ENCODE measurements at regions not wholly inside any gene's neighbourhood (a gene's known extent, or its start where the extent isn't known, plus 50 kb on each side); places are given as distances from the start of the nearest gene placed in this dataset.

GRCh38 chr11:105401269-105401809, 208.5 kb upstream of the GRIA4 start:
- H3K9me3 Mint-ChIP-seq (ENCODE audit: unreplicated experiment), result no peaks in the 10 kb centered on the region
- H3K4me3 Mint-ChIP-seq (ENCODE audit: unreplicated experiment), result no peak overlapping the region
- H3K36me3 Mint-ChIP-seq (ENCODE audit: unreplicated experiment), result no peaks in the 10 kb centered on the region
- H3K27ac Mint-ChIP-seq (ENCODE audit: unreplicated experiment), result no peak overlapping the region
- no peaks in the 10 kb centered on the region for H3K4me1 Mint-ChIP-seq (ENCODE audit: low read depth, unreplicated experiment)
- TF ChIP-seq, protein P1, sequence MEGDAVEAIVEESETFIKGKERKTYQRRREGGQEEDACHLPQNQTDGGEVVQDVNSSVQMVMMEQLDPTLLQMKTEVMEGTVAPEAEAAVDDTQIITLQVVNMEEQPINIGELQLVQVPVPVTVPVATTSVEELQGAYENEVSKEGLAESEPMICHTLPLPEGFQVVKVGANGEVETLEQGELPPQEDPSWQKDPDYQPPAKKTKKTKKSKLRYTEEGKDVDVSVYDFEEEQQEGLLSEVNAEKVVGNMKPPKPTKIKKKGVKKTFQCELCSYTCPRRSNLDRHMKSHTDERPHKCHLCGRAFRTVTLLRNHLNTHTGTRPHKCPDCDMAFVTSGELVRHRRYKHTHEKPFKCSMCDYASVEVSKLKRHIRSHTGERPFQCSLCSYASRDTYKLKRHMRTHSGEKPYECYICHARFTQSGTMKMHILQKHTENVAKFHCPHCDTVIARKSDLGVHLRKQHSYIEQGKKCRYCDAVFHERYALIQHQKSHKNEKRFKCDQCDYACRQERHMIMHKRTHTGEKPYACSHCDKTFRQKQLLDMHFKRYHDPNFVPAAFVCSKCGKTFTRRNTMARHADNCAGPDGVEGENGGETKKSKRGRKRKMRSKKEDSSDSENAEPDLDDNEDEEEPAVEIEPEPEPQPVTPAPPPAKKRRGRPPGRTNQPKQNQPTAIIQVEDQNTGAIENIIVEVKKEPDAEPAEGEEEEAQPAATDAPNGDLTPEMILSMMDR (IDR thresholded peaks at IDR 0.05; ENCODE audit: partially characterized antibody, unreplicated experiment), result no peak
- H3K27me3 Mint-ChIP-seq (ENCODE audit: unreplicated experiment), result no peaks in the 10 kb centered on the region
- no peak for DNase-seq

DNA sequence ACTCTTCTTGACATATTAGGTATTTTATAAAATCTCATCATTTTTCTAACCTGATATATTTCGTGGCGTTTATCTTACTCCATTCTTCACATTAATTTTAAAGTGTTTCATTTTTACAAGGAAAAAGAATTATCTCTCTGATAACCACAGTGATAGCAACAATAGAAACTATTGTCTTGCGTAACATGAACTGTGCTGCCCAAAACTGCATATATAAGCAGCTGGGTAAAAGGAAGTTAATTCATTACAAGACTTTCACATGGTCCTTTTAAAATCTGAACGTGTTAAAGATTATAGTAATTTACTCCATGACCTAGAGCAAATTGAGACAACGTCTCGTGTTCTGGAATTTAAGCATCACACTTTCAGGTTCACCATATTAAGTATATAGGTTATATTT, 210.4 kb upstream of the GRIA4 start:
- TF ChIP-seq, protein P1 (IDR thresholded peaks at IDR 0.05; ENCODE audit: partially characterized antibody, unreplicated experiment), result no peak
- no peak overlapping the region for H3K27ac Mint-ChIP-seq (ENCODE audit: unreplicated experiment)
- H3K27me3 Mint-ChIP-seq (ENCODE audit: unreplicated experiment), result no peaks in the 10 kb centered on the region
- no peak for DNase-seq
- H3K4me1 Mint-ChIP-seq (ENCODE audit: low read depth, unreplicated experiment), result no peaks in the 10 kb centered on the region
- H3K9me3 Mint-ChIP-seq (ENCODE audit: unreplicated experiment), result no peaks in the 10 kb centered on the region
- H3K36me3 Mint-ChIP-seq (ENCODE audit: unreplicated experiment), result no peaks in the 10 kb centered on the region
- H3K4me3 Mint-ChIP-seq (ENCODE audit: unreplicated experiment), result no peak overlapping the region

DNA sequence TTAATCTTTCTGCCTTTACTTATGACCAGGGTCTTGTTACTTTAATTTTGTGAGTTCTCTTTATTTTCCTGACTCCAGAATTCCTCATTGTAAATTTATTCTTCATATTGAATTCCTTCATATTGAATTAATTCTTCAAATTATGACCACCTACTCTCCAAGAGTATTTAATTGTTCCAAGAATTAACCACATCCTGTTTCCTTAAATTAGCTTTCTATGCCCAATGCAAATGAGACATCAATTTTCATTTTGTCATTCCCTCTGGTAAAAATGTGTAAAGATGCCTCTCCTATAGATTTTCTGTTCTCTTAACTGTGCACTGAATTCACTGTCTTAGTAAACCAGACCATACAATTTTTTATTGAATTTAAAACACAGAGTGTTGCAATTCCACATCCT, 211.2 kb upstream of the GRIA4 start:
- Mint-ChIP-seq H3K27me3 (ENCODE audit: unreplicated experiment) (no peaks in the 10 kb centered on the region), H3K4me1 (ENCODE audit: low read depth, unreplicated experiment) (no peaks in the 10 kb centered on the region), H3K36me3 (ENCODE audit: unreplicated experiment) (no peaks in the 10 kb centered on the region), H3K4me3 (ENCODE audit: unreplicated experiment) (no peak overlapping the region), H3K27ac (ENCODE audit: unreplicated experiment) (no peak overlapping the region), H3K9me3 (ENCODE audit: unreplicated experiment) (no peaks in the 10 kb centered on the region)
- TF ChIP-seq, protein P1 (IDR thresholded peaks at IDR 0.05; ENCODE audit: partially characterized antibody, unreplicated experiment), result no peak
- no peak for DNase-seq

DNA sequence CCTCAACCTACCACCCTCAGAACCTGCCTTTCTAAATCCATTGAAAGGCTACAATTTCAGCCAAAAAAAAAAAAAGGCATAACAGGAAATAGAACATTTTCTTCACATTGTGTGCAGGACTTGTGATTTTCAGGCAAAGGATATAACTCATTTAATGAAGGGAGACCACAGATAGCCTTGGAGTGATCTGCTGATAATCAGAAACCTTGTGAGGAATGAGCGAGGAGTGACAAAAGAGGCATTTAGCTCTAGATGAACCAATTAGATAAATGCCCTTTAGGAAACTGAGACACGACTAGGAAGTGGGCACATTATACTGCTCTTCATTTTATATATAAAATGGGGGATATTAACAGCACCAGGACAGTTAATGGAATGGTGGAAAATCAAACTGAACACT, 216.5 kb upstream of the GRIA4 start:
- Mint-ChIP-seq H3K4me3 (ENCODE audit: unreplicated experiment) (no peak overlapping the region), H3K4me1 (ENCODE audit: low read depth, unreplicated experiment) (no peaks in the 10 kb centered on the region), H3K9me3 (ENCODE audit: unreplicated experiment) (no peaks in the 10 kb centered on the region), H3K36me3 (ENCODE audit: unreplicated experiment) (no peaks in the 10 kb centered on the region), H3K27ac (ENCODE audit: unreplicated experiment) (no peak overlapping the region), H3K27me3 (ENCODE audit: unreplicated experiment) (no peaks in the 10 kb centered on the region)
- DNase-seq, result no peak
- TF ChIP-seq, protein P1 (IDR thresholded peaks at IDR 0.05; ENCODE audit: partially characterized antibody, unreplicated experiment), result no peak

DNA sequence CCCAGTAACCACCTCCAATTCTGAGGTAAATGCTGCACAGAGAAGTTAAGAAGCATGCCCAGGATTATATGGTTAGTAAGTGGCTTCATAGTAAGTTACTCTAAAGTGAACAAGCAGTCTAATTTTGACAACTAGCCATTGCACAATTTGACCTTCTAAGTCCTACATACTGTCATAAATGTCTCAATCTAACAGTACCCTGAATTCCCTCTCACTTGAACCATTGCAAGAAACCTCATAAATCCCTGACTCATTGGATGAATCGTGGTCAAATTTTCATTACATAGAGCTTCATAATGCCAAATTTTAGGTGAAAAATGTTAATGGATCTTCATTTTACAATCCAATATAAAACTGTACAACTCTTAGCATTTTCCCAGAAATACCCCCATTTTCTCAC, 217.3 kb upstream of the GRIA4 start:
- Mint-ChIP-seq H3K9me3 (ENCODE audit: unreplicated experiment) (no peaks in the 10 kb centered on the region), H3K36me3 (ENCODE audit: unreplicated experiment) (no peaks in the 10 kb centered on the region), H3K4me1 (ENCODE audit: low read depth, unreplicated experiment) (no peaks in the 10 kb centered on the region), H3K27ac (ENCODE audit: unreplicated experiment) (no peak overlapping the region), H3K4me3 (ENCODE audit: unreplicated experiment) (no peak overlapping the region), H3K27me3 (ENCODE audit: unreplicated experiment) (no peaks in the 10 kb centered on the region)
- DNase-seq, result no peak
- TF ChIP-seq, protein P1 (IDR thresholded peaks at IDR 0.05; ENCODE audit: partially characterized antibody, unreplicated experiment), result no peak

Measured in glutamatergic neuron (in vitro differentiated cells).